Breast epithelium (tissue), 3 donors: ENCODE measurements at regions not wholly inside any gene's neighbourhood (a gene's known extent, or its start where the extent isn't known, plus 50 kb on each side); places are given as distances from the start of the nearest gene placed in this dataset.

Source experiments
- POLR2A ChIP-seq: fragments of 450-650 bp; IDR thresholded peaks from one replicate; pipeline ENCODE4 v1.6.1; 2016; ENCODE audit warnings: antibody characterized with exemption, mild to moderate bottlenecking, moderate library complexity
- POLR2AphosphoS5 ChIP-seq, 3 donors: sonication (generic); formaldehyde crosslinking; IDR thresholded peaks; one replicate each; pipeline ENCODE4 v1.6.1; 2017; ENCODE audit warnings: antibody characterized with exemption in 3 of 3
- TF ChIP-seq, protein P1 (sequence below), 3 donors: fragments of 450-650 bp; IDR thresholded peaks; one replicate each; pipeline ENCODE4 v1.5.1; 2016 to 2017; ENCODE audit warnings: antibody characterized with exemption in 3 of 3, mild to moderate bottlenecking in 3 of 3, moderate library complexity in 3 of 3

DNA sequence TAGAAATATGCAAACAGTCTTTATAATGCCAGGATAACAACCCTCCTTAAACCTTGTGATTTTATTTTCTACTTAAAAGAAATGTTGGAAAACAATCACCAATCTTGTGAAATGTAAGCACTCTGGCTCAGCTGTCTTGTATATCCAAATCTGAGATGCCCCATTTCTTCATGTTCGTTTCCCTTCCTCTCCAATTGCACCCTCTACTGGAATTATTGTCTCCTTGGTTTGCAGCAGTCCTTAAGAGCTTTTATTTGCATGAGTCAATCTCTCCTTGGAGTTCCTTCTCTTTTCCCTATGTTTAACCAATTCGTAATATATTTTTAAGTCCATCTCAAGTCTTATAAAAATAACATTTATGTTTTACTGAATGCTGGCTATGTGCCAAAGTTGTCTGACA lies 362.0 kb upstream of the CDH10 start:
- TF ChIP-seq, protein P1, sequence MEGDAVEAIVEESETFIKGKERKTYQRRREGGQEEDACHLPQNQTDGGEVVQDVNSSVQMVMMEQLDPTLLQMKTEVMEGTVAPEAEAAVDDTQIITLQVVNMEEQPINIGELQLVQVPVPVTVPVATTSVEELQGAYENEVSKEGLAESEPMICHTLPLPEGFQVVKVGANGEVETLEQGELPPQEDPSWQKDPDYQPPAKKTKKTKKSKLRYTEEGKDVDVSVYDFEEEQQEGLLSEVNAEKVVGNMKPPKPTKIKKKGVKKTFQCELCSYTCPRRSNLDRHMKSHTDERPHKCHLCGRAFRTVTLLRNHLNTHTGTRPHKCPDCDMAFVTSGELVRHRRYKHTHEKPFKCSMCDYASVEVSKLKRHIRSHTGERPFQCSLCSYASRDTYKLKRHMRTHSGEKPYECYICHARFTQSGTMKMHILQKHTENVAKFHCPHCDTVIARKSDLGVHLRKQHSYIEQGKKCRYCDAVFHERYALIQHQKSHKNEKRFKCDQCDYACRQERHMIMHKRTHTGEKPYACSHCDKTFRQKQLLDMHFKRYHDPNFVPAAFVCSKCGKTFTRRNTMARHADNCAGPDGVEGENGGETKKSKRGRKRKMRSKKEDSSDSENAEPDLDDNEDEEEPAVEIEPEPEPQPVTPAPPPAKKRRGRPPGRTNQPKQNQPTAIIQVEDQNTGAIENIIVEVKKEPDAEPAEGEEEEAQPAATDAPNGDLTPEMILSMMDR (IDR thresholded peaks at IDR 0.05), result no peak
- TF ChIP-seq POLR2AphosphoS5 (IDR thresholded peaks at IDR 0.05) (no peak), POLR2A (no peak)
